Vagina (tissue), 2 donors: ENCODE measurements at regions not wholly inside any gene's neighbourhood (a gene's known extent, or its start where the extent isn't known, plus 50 kb on each side); places are given as distances from the start of the nearest gene placed in this dataset.

Source experiments
- CTCF ChIP-seq, 3 experiments: fragments of 450-650 bp in 2 of 3; fragments of 200-600 bp in 1 of 3; sonication (generic) in 1 of 3; IDR thresholded peaks; one replicate each; pipeline ENCODE4 v1.5.1; 2017 to 2019; ENCODE audit warnings: antibody characterized with exemption in 3 of 3, mild to moderate bottlenecking in 2 of 3, moderate library complexity in 2 of 3
- POLR2AphosphoS5 ChIP-seq, 2 donors: sonication (generic); formaldehyde crosslinking; IDR thresholded peaks; one replicate each; pipeline ENCODE4 v1.9.0; 2017; ENCODE audit warnings: antibody characterized with exemption in 2 of 2, mild to moderate bottlenecking in 2 of 2, low read depth in 1 of 2; ENCODE audit not compliant: insufficient read depth in 1 of 2

- TF ChIP-seq CTCF (IDR thresholded peaks at IDR 0.05) (no peak), POLR2AphosphoS5 (IDR thresholded peaks at IDR 0.05; ENCODE audit: insufficient read depth in 1 of 2, low read depth in 1 of 2) (no peak)
Observed at GRCh38 chr2:34401186-34401585, 802.1 kb upstream of the FAM98A start.
